ENCODE measurements at regions not wholly inside any gene's neighbourhood (a gene's known extent, or its start where the extent isn't known, plus 50 kb on each side); places are given as distances from the start of the nearest gene placed in this dataset.

- DNase-seq = no peak
These were observed 373.1 kb upstream of the SYT4 start for GRCh38 chr18:43650426-43650825.

- DNase-seq = no peak
These were observed 373.8 kb upstream of the SYT4 start for GRCh38 chr18:43651057-43651456.

GRCh38 chr18:43656547-43656946 lies 379.3 kb upstream of the SYT4 start:
- no peak for DNase-seq

GRCh38 chr18:43661570-43661969 lies 384.3 kb upstream of the SYT4 start:
- no peak for DNase-seq

GRCh38 chr18:43662657-43663056 lies 385.4 kb upstream of the SYT4 start:
- DNase-seq = no peak

GRCh38 chr18:43663159-43663558 lies 385.9 kb upstream of the SYT4 start:
- no peak for DNase-seq

GRCh38 chr18:43664487-43665008 lies 387.3 kb upstream of the SYT4 start:
- DNase-seq = no peak

- DNase-seq = no peak
These were observed 388.0 kb upstream of the SYT4 start for GRCh38 chr18:43665105-43665788.

- DNase-seq = no peak
These were observed 391.6 kb upstream of the SYT4 start for GRCh38 chr18:43668866-43669265.

GRCh38 chr18:43671431-43671830 lies 394.1 kb upstream of the SYT4 start:
- DNase-seq = no peak

GRCh38 chr18:43680096-43680495 lies 402.8 kb upstream of the SYT4 start:
- no peak for DNase-seq

- no peak for DNase-seq
These were observed 404.4 kb upstream of the SYT4 start for GRCh38 chr18:43681661-43682060.

- no peak for DNase-seq
These were observed 404.9 kb upstream of the SYT4 start for GRCh38 chr18:43682196-43682595.

GRCh38 chr18:43686709-43687108 lies 409.4 kb upstream of the SYT4 start:
- no peak for DNase-seq

GRCh38 chr18:43692099-43692690 lies 414.9 kb upstream of the SYT4 start:
- no peak for DNase-seq

- DNase-seq = no peak
These were observed 425.1 kb upstream of the SYT4 start for GRCh38 chr18:43702399-43702798.

GRCh38 chr18:43703050-43703449 lies 425.8 kb upstream of the SYT4 start:
- DNase-seq = no peak

GRCh38 chr18:43705850-43706249 lies 428.6 kb upstream of the SYT4 start:
- DNase-seq = no peak

GRCh38 chr18:43710135-43710534 lies 432.8 kb upstream of the SYT4 start:
- DNase-seq = no peak

- DNase-seq = no peak
These were observed 437.2 kb upstream of the SYT4 start for GRCh38 chr18:43714343-43715010.

GRCh38 chr18:43719267-43719795 lies 442.0 kb upstream of the SYT4 start:
- no peak for DNase-seq

GRCh38 chr18:43720041-43720440 lies 442.8 kb upstream of the SYT4 start:
- DNase-seq = no peak

- DNase-seq = no peak
These were observed 458.3 kb upstream of the SYT4 start for GRCh38 chr18:43735570-43735969.

Measured in CD4-positive, alpha-beta T cell treated with Interleukin-4 for 4 hours (primary cell).